ENCODE measurements at regions not wholly inside any gene's neighbourhood (a gene's known extent, or its start where the extent isn't known, plus 50 kb on each side); places are given as distances from the start of the nearest gene placed in this dataset.

- no peaks in the 10 kb centered on the region for H4K20me1 ChIP-seq (ENCODE audit: insufficient read depth)
- ChIA-PET POLR2A (no interaction called here), CTCF (no interaction called here)
- H3K4me2 ChIP-seq, result no peak overlapping the region
- no peak overlapping the region for H3K4me3 ChIP-seq (ENCODE audit: low read depth in 2 of 2, low read length in 1 of 2)
- WGBS (ENCODE audit: low lambda C conversion rate), result 26% methylated on average over 1 of the region's 1 CpG
- no peaks in the 10 kb centered on the region for H3K9me2 ChIP-seq
- H3K9ac ChIP-seq, result no peak overlapping the region
- no peaks in the 10 kb centered on the region for H3K27me3 ChIP-seq (ENCODE audit: insufficient read depth)
- no peak overlapping the region for H3K27ac ChIP-seq (ENCODE audit: low read depth in 2 of 2, low read length in 1 of 2)
- no peak overlapping the region for H2AFZ ChIP-seq (ENCODE audit: low read depth)
- no peak for TF ChIP-seq RFX5 (IDR thresholded peaks at IDR 0.05; ENCODE audit: low read length)
- TF ChIP-seq REST (IDR thresholded peaks at IDR 0.05; ENCODE audit: low read depth, low read length), result no peak
- no peak for TF ChIP-seq SMC3 (IDR thresholded peaks at IDR 0.05; ENCODE audit: low read depth, low read length)
- TF ChIP-seq EZH2phosphoT487 (IDR thresholded peaks at IDR 0.05; ENCODE audit: borderline replicate concordance, low read depth), result no peak
- TF ChIP-seq EP300 (IDR thresholded peaks at IDR 0.05; ENCODE audit: borderline replicate concordance in 1 of 2, low read depth in 1 of 2, low read length in 1 of 2), result no peak
- TF ChIP-seq TCF12 (IDR thresholded peaks at IDR 0.05), result no peak
- TF ChIP-seq MEF2A (IDR thresholded peaks at IDR 0.05; ENCODE audit: borderline replicate concordance, low read depth), result no peak
- no peak for TF ChIP-seq FOXJ3 (CRISPR knock-in tag; IDR thresholded peaks at IDR 0.05)
- no peak for TF ChIP-seq POLR2AphosphoS5 (IDR thresholded peaks at IDR 0.05; ENCODE audit: low read depth, low read length)
- TF ChIP-seq TEAD4 (IDR thresholded peaks at IDR 0.05; ENCODE audit: borderline replicate concordance, insufficient read depth), result no peak
- no peak for TF ChIP-seq RCOR1 (IDR thresholded peaks at IDR 0.05; ENCODE audit: low read length)
- no peak for TF ChIP-seq FOSL2 (IDR thresholded peaks at IDR 0.05; ENCODE audit: borderline replicate concordance, low read depth)
- no peak for TF ChIP-seq JUND (IDR thresholded peaks at IDR 0.05)
- no peak for TF ChIP-seq USF1 (IDR thresholded peaks at IDR 0.05; ENCODE audit: borderline replicate concordance, low read depth)
- TF ChIP-seq FOXM1 (IDR thresholded peaks at IDR 0.05; ENCODE audit: low read depth), result no peak
- TF ChIP-seq YY1 (IDR thresholded peaks at IDR 0.05; ENCODE audit: low read depth), result no peak
- no peak for TF ChIP-seq RAD21 (IDR thresholded peaks at IDR 0.05; ENCODE audit: low read length)
- no peak for TF ChIP-seq ZBTB33 (IDR thresholded peaks at IDR 0.05; ENCODE audit: borderline replicate concordance, low read depth)
- no peak for TF ChIP-seq MAX (IDR thresholded peaks at IDR 0.05; ENCODE audit: low read depth)
- no peak for TF ChIP-seq NFIC (IDR thresholded peaks at IDR 0.05; ENCODE audit: borderline replicate concordance)
- H3K36me3 ChIP-seq (replicated peaks in 1 of 2; ENCODE audit: control insufficient read depth in 1 of 2, insufficient read depth in 2 of 2, low read length in 1 of 2), result no peaks in the 10 kb centered on the region
- no peaks in the 10 kb centered on the region for H3K9me3 ChIP-seq
- no peaks in the 10 kb centered on the region; a peak in 1 of 4 replicates for H3K4me1 ChIP-seq (ENCODE audit: control insufficient read depth in 1 of 2, insufficient read depth in 2 of 2, low read depth in 1 of 2, low read length in 1 of 2)
- no peaks in the 10 kb centered on the region for H3K79me2 ChIP-seq (ENCODE audit: insufficient read depth)
- DNase-seq, result no peak
- H3F3A ChIP-seq (replicated peaks; ENCODE audit: insufficient read depth), result no peaks in the 10 kb centered on the region
These were observed 148.9 kb upstream of the SLC13A1 start for GRCh38 chr7:123348690-123349089.

Measured in SK-N-SH (cell line).